EL (cell line): ENCODE measurements at regions not wholly inside any gene's neighbourhood (a gene's known extent, or its start where the extent isn't known, plus 50 kb on each side); places are given as distances from the start of the nearest gene placed in this dataset.
"Not testable (repeated sequence)": the region's sequence is repeated elsewhere in the genome, so short reads cannot be mapped to it uniquely, and the experiment has no call there.

Experiments used
- DNase-seq: peaks from one replicate; pipeline ENCODE4 v3.0.0-alpha.2; 2016

GRCh38 chr5:148744380-148744779, 82.0 kb upstream of the ADRB2 start:
- DNase-seq, result not testable (repeated sequence)

GRCh38 chr5:148746826-148747535, 79.4 kb upstream of the ADRB2 start:
- peak; percentile 8 for DNase-seq

GRCh38 chr5:148747536-148747906, 78.9 kb upstream of the ADRB2 start:
- no peak for DNase-seq

GRCh38 chr5:148748702-148749392, 77.6 kb upstream of the ADRB2 start:
- no peak for DNase-seq

- no peak for DNase-seq
Observed at GRCh38 chr5:148750614-148751013, 75.8 kb upstream of the ADRB2 start.

GRCh38 chr5:148751025-148751424, 75.4 kb upstream of the ADRB2 start:
- DNase-seq, result no peak

GRCh38 chr5:148752375-148752774, 74.0 kb upstream of the ADRB2 start:
- DNase-seq, result not testable (repeated sequence)

- DNase-seq, result no peak
Observed at GRCh38 chr5:148759101-148759500, 67.3 kb upstream of the ADRB2 start.

- no peak for DNase-seq
Observed at GRCh38 chr5:148760945-148761638, 65.3 kb upstream of the ADRB2 start.

- DNase-seq, result no peak
Observed at GRCh38 chr5:148763996-148764395, 62.4 kb upstream of the ADRB2 start.

GRCh38 chr5:148765061-148765460, 61.4 kb upstream of the ADRB2 start:
- no peak for DNase-seq

GRCh38 chr5:148768806-148769415, 57.5 kb upstream of the ADRB2 start:
- DNase-seq, result no peak

GRCh38 chr5:148769941-148770340, 56.5 kb upstream of the ADRB2 start:
- no peak for DNase-seq

- DNase-seq, result no peak
Observed at GRCh38 chr5:148774313-148774712, 52.1 kb upstream of the ADRB2 start.

- no peak for DNase-seq
Observed at GRCh38 chr5:148776261-148776660, 50.1 kb upstream of the ADRB2 start.
